Lower lobe of right lung (tissue), 2 donors: ENCODE measurements at regions not wholly inside any gene's neighbourhood (a gene's known extent, or its start where the extent isn't known, plus 50 kb on each side); places are given as distances from the start of the nearest gene placed in this dataset.

Source experiments
- ATAC-seq, 2 donors: fragments of 200-7000 bp; cut with Tn5 transposase; one replicate each; pipeline ENCODE4 v1.9.1; 2020 to 2022; ENCODE audit warnings: mild to moderate bottlenecking in 2 of 2, moderate library complexity in 2 of 2
- DNase-seq: peaks from one replicate; pipeline ENCODE4 v3.0.0-alpha.2; 2020
- H3K27ac ChIP-seq: fragments of 200-600 bp; one replicate; pipeline ENCODE4 v1.8.0; 2022
- H3K27me3 ChIP-seq: fragments of 200-600 bp; one replicate; pipeline ENCODE4 v1.8.0; 2022; ENCODE audit warnings: low read depth
- H3K36me3 ChIP-seq: fragments of 200-600 bp; one replicate; pipeline ENCODE4 v1.8.0; 2022; ENCODE audit warnings: mild to moderate bottlenecking
- H3K4me1 ChIP-seq: fragments of 200-600 bp; one replicate; pipeline ENCODE4 v1.8.0; 2022
- H3K4me3 ChIP-seq: fragments of 200-600 bp; one replicate; pipeline ENCODE4 v1.8.0; 2022; ENCODE audit warnings: mild to moderate bottlenecking
- H3K9me3 ChIP-seq: fragments of 200-600 bp; one replicate; pipeline ENCODE4 v1.8.0; 2022
- intact Hi-C: fragments of 100-400 bp; cut with DNase I; formaldehyde crosslinking; loops from one replicate; pipeline ENCODE4 v1.11.0; 2022
- TF ChIP-seq, protein P1 (sequence below): fragments of 200-600 bp; IDR thresholded peaks from one replicate; pipeline ENCODE4 v1.8.0; 2022; ENCODE audit warnings: antibody characterized with exemption, mild to moderate bottlenecking
- donor health status: DM: no; HTN: yes; CAD: no; lungs with severe emphysema.

DNA sequence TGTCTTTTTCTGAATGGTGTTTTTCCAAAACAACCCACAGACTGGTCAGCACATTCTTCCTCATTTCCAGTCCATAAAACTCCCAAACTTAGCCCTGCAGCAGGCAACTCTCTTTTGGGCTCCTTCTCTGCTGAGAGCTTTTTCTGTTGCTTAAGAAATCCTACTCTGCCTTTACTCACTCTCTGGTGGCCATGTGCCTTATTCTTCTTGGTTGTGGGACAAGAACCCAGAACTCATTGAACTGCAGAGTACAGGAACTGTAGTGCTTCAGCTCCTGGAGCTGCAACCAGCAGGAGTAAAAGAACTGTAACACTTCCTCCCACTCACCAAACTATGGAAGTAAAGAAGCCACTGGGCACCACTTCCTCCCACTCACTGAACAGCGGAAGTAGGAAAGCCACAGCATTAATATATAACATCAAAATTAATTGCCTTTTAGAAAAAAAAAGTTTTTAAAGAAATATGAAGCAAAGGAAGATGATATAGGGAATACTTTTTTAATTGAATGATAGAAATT lies 864.1 kb upstream of the PCDH10 start:
- Histone ChIP-seq H3K4me1 (no peaks in the 10 kb centered on the region), H3K27ac (no peak overlapping the region), H3K27me3 (no peaks in the 10 kb centered on the region), H3K4me3 (no peak overlapping the region), H3K36me3 (no peaks in the 10 kb centered on the region), H3K9me3 (no peaks in the 10 kb centered on the region)
- TF ChIP-seq, protein P1, sequence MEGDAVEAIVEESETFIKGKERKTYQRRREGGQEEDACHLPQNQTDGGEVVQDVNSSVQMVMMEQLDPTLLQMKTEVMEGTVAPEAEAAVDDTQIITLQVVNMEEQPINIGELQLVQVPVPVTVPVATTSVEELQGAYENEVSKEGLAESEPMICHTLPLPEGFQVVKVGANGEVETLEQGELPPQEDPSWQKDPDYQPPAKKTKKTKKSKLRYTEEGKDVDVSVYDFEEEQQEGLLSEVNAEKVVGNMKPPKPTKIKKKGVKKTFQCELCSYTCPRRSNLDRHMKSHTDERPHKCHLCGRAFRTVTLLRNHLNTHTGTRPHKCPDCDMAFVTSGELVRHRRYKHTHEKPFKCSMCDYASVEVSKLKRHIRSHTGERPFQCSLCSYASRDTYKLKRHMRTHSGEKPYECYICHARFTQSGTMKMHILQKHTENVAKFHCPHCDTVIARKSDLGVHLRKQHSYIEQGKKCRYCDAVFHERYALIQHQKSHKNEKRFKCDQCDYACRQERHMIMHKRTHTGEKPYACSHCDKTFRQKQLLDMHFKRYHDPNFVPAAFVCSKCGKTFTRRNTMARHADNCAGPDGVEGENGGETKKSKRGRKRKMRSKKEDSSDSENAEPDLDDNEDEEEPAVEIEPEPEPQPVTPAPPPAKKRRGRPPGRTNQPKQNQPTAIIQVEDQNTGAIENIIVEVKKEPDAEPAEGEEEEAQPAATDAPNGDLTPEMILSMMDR = no peak
- no peak for ATAC-seq
- no peak for DNase-seq
- intact Hi-C loops = no loop called here

DNA sequence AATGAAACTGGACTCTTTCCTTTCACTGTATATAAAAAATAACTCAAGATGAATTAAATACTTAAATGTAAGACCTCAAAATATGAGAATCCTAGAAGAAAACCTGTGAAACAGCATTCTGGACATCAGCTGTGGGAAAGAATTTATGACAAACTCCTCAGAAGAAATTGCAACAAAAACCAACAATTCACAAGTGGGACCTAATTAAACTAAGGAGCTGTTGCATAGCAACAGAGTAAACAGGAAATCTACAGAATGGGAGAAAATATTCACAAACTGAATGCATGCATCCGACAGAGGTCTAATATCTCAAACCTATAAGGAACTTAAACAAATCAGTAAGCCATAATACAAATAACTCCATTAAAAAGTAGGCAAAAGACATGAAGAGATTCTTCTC lies 851.7 kb upstream of the PCDH10 start:
- Histone ChIP-seq H3K4me3 (no peak overlapping the region), H3K27ac (no peak overlapping the region), H3K27me3 (no peaks in the 10 kb centered on the region), H3K9me3 (no peaks in the 10 kb centered on the region), H3K36me3 (no peaks in the 10 kb centered on the region), H3K4me1 (no peaks in the 10 kb centered on the region)
- TF ChIP-seq, protein P1 = no peak
- DNase-seq (no peak), ATAC-seq (no peak)
- intact Hi-C loops = no loop called here

DNA sequence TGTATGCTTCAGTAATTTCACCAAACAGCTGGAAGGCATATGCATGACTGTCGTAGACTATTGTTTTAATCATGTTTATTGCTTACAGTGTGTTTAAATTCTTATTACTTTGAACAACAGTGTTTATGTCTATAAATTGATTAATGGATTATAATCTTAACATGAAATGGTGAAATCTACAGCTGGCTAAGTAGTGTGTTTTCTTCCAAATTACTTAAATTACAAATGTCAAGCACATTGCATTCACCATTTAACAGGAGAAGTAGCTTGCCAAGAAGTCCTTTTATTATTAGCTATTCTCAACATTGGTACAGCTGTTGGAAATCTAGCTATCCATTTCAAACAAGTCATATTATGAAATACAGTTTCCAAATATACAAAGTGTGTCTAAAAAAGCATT lies 849.3 kb upstream of the PCDH10 start:
- DNase-seq (no peak), ATAC-seq (no peak)
- intact Hi-C loops = no loop called here
- Histone ChIP-seq H3K4me1 (no peaks in the 10 kb centered on the region), H3K27ac (no peak overlapping the region), H3K4me3 (no peak overlapping the region), H3K9me3 (no peaks in the 10 kb centered on the region), H3K36me3 (no peaks in the 10 kb centered on the region), H3K27me3 (no peaks in the 10 kb centered on the region)
- TF ChIP-seq, protein P1 = no peak

DNA sequence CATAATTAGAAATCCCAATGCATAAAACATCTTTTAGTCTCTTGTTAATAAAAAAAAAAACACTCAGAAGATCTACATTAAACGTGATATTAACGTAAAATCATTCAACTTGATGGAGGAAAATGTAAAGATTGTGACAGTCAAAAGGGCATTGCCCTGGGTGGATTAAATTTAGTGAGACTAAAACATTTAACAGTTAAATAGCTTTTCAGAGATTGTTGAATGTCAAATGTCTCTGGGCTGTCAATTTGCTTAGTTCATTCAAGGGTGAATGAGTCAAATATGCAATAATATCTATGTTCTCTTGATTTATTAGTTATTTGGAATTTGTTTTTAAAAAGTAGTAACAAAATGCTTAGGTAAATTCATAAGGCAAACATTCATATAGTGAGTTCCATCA lies 836.6 kb upstream of the PCDH10 start:
- TF ChIP-seq, protein P1 = no peak
- ATAC-seq (no peak), DNase-seq (no peak)
- H3K27ac ChIP-seq = no peak overlapping the region
- H3K4me1 ChIP-seq = no peaks in the 10 kb centered on the region
- no peaks in the 10 kb centered on the region for H3K27me3 ChIP-seq
- no peaks in the 10 kb centered on the region for H3K9me3 ChIP-seq
- intact Hi-C loops = no loop called here
- no peak overlapping the region for H3K4me3 ChIP-seq
- no peaks in the 10 kb centered on the region for H3K36me3 ChIP-seq

DNA sequence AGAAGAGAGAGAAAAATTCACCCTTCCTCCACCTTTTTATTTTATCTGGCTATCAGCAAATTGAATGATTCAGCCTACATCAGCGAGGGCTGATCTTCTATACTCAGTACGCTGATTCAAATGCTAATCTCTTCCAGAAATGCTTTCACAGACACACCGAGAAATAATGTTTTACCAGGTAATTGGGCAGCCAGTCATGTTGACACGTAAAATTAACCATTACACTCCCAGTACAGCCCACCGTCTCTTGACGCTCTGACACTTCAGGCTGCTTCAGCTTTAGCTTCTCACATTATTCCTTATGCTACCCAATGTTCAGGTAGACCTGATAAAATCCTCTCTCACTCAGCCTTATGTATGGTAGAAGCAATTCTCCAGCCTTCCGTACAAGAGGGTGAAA lies 835.2 kb upstream of the PCDH10 start:
- no peak for DNase-seq
- H3K4me3 ChIP-seq = no peak overlapping the region
- H3K27ac ChIP-seq = no peak overlapping the region
- no peaks in the 10 kb centered on the region for H3K27me3 ChIP-seq
- no peaks in the 10 kb centered on the region for H3K9me3 ChIP-seq
- ATAC-seq = no peak
- intact Hi-C loops = no loop called here
- H3K36me3 ChIP-seq = no peaks in the 10 kb centered on the region
- TF ChIP-seq, protein P1 = no peak
- H3K4me1 ChIP-seq = no peaks in the 10 kb centered on the region

DNA sequence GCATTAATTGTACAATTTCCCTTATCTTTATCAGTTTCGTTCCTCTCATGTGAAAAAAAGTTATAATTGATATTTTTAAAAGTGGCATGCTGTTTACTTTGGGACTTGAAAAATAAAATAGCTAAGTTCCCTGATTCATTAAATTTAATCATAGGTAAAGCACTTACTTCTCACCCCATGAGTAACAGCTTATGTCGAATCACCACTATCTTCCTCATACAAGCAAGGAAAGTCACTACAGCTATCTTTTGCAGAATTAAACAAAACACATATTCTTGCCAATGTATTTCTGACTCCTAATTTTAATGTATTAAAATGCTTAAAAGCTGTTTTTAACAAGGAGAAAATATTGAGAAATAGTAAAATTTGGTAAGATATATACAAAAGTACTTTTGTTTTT lies 832.4 kb upstream of the PCDH10 start:
- H3K4me3 ChIP-seq = no peak overlapping the region
- no peak overlapping the region for H3K27ac ChIP-seq
- H3K4me1 ChIP-seq = no peaks in the 10 kb centered on the region
- no peaks in the 10 kb centered on the region for H3K9me3 ChIP-seq
- TF ChIP-seq, protein P1 = no peak
- H3K27me3 ChIP-seq = no peaks in the 10 kb centered on the region
- no peak for DNase-seq
- intact Hi-C loops = no loop called here
- ATAC-seq = no peak
- no peaks in the 10 kb centered on the region for H3K36me3 ChIP-seq
